NCI-H82 (cell line): ENCODE measurements at regions not wholly inside any gene's neighbourhood (a gene's known extent, or its start where the extent isn't known, plus 50 kb on each side); places are given as distances from the start of the nearest gene placed in this dataset.
A peak's percentile ranks its signal among the peaks of the same experiment; 100 is the strongest.
"Not testable (repeated sequence)": the region's sequence is repeated elsewhere in the genome, so short reads cannot be mapped to it uniquely, and the experiment has no call there.

Source experiments
- DNase-seq: peaks from one replicate; lab custom pipeline; 2025; lab: John Stamatoyannopoulos, UW

DNA sequence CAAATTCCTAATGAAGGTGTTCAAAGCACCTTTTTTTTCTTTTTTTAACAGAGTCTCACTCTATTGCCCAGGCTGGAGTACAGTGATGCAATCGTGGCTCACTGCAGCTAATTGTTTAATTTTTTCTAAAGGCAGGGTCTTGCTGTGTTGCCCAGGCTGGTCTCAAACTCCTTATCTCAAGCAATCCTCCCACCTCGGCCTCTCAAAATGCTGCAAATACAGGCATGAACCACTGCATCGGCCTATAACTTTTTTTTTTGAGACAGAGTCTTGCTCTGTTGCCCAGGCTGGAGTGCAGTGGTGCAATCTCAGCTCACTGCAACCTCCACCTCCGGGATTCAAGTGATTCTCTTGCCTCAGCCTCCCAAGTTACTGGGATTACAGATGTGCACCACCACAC is 113.9 kb upstream of the CXADR start:
- DNase-seq = not testable (repeated sequence)

DNA sequence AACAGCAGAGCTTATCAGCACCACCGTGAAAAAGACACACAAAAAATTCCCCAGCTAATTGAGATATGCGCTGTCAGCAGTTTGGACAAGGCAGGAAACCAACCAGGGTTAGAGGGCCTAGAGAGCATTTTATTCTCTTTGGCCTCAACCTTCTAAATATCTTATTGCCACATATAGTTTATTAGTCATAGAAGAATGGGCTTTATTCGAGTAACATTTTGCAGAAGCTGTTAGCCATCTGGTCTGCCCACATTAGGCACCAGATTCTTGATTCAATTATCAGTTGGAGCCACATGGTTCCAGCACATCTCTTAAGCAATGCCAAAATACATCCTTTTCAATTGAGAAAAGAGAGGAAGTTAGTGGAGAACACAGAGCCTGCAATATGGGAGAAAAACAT is 109.9 kb upstream of the CXADR start:
- peak; percentile 26 for DNase-seq

DNA sequence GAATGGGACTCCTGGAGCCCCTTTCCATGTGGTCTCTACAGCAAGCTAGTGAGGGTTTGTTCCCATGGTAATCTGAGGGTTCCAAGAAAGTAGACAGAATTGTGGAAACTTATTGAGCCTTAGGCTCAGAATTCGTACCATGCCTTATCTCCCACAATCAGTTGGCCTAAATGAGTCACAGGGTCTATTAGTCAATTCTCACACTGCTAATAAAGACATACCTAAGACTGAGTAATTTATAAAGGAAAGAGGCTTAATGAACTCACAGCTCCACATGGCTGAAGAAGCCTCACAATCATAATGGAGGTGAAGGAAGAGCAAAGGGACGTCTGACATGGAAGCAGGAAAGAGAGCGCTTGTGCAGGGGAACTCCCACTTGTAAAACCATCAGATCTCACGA is 106.6 kb upstream of the CXADR start:
- no peak for DNase-seq

DNA sequence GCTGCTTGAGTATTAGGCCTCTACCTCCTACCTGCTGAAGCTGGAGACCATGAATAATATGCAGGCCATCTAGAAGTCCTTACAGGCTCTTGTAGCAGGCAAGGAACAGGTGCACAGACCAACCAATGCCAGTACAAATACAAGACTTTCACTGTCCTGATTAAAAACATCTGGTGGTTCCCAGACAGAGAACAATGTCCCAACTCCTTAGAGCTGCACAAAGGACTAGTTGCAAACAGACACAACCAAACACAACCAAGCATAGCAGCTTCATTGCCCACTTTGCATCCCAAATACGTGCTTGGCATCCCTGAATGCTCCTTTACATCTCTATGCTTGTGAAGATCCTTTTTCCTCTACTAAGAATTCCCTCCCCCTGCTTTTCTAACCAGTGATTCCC is 98.1 kb upstream of the CXADR start:
- no peak for DNase-seq

DNA sequence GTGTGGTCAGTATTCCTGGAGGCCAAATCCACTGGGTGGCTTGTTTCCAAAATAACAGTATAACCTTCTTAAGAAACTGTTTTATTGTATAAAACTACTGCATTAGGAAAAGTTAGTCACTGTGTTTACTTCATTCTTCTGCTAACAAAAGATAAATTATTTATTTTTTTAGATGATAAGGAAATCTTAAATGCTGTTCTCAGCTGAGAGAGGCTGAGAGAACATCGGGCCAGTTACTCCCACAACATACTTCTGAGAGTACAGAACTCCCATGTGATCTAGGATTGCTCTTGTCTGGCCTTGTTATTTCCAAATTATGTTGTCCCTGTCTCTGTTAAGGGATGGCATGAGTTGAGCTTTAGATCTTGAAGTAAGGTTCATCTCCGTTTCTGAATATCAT is 96.7 kb upstream of the CXADR start:
- no peak for DNase-seq

DNA sequence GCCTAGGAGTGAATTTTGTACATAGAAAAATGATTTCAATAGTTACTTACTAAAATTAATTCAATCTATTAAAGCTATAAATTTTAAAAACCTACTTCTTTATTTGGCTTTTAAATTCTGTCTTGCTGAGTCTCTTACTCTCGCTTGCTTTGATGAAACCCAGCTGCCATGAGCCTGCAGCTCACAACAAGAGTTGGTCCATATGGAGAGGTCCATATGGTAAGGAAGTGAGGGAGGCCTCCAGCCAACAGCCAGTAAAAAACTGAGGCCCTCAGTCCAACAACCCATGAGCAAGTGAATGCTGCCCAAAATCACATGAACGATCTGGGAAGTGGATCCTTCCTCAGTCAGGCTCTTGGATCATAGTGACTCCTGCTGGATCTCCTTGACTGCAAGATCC is 89.9 kb upstream of the CXADR start:
- DNase-seq = no peak

DNA sequence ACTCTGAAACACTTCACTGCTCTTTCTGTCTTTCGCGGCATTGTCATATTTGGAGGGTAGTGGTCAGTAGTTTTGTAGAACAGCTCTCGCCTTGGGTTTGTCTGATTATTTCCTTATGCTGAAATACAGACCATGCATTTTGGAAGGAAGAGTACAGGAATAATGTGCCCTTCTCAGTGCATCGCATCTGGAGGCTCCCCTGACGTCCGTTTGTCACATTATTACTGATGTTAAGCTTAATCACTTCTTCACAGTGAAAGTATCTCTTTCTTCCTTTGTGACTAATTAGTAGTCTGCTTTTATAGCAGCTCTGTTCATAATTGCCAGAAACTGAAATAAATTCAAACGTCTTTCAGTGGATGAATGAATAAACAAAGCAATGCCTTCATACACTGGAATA is 85.7 kb upstream of the CXADR start:
- no peak for DNase-seq

DNA sequence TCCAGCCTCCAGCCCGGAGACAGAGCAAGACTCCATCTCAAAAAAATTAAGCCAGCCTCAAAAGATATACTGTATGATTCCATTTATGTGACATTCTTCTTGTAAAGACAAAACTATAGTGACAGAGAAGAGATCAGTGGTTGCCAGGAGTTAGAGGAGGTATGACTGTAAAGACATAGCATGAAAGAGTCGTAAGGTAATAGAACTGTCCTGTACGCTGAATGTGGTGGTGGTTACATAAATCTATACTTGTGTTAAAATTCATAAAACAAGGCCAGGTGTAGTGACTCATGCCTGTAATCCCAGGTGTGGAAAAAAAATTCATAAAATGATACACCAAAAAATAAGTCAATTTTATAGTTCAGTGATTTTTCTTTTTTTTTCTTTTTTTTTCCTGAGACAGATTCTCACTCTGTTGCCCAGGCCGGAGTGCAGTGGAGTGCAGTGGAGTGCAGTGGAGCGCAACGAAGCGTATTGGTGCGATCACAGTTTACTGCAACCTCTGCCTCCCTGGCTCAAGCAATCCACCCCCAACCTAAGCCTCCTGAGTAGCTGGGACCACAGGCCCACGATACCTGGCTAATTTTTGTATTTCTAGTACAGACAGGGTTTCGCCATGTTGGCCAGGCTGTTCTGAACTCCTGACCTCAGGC is 84.9 kb upstream of the CXADR start:
- no peak for DNase-seq

DNA sequence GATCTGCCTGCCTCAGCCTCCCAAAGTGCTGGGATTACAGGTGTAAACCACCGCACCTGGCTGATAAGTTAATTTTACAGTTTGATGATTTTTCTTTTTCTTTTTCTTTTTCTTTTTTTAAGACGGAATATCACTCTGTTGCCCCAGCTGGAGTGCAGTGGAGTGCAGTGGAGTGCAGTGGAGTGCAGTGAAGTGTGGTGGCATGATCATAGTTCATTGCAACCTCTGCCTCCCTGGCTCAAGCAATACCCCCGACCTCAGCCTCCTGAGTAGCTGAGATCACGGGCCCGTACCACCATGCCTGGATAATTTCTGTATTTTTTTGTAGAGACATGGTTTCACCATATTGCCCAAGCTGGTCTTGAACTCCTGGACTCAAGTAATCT is 84.4 kb upstream of the CXADR start:
- DNase-seq = no peak

DNA sequence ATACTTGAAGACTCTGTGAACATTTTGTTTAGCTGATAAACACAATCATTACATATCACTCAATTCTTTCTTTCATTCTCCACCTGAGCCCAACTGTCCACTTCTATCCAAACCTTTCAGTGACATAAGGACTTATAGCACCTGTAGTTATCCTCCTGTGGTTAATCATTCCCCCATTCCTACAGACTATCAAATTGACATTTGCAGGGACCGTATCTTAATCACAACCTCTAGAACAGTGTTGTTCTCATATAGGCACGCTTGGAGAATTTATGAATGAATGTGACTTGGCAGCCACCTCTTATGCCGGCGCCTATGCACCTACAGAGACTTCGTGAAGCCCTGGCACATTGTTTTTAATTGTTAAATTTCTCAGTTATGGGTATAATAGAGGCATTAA is 83.9 kb upstream of the CXADR start:
- DNase-seq = no peak

DNA sequence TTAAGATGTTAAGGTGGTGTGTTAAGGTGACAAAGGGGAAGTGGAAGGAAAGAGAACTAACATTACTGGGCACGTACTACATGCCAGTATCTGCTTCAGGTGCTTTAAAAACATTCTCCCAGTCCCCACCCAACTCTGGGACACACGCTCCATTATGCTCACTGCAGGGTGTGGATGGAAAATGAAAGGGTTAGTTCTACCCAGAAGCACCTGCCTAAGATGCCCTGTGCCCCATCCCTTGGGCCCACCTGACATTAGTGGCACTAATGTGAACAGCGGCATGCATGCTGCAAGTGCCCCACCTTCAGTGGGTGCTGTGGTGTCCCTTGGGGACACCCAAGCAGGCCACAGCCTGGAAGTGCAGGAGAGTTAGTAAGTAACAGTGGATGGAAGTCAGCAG is 82.9 kb upstream of the CXADR start:
- DNase-seq = no peak

DNA sequence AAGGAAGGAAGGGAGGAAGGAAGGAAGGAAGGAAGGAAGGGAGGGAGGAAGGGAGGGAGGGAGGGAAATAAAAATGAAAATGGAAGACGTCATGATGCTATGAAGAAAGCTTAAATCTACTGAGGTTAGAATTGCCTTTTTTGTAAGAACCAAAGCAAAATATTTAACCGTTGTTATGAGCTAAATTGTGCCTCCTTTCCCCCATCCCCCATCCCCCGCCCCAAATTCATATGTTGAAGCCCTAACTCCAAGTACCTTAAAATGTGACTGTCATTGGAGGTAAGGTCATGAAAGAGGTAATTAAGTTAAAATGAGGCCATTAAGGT is 80.1 kb upstream of the CXADR start:
- DNase-seq = no peak

DNA sequence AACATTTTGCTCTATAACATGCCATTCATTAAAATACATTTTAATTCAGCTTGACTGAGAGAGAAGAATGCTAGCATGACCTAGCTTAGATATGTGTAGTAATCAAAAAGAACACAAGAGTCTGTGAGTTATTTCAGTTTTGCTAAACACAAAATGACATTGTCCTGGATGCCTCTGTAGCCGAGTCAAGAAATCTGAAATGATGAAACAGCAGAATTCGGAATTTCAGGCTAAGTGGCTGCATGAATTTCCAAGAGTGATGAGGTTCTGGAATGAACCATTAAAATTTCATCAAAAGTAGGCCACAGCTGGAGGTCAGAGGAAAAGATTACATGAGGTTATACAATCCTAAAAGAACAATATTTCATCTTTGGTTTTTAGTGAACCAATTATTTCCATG is 79.1 kb upstream of the CXADR start:
- no peak for DNase-seq

DNA sequence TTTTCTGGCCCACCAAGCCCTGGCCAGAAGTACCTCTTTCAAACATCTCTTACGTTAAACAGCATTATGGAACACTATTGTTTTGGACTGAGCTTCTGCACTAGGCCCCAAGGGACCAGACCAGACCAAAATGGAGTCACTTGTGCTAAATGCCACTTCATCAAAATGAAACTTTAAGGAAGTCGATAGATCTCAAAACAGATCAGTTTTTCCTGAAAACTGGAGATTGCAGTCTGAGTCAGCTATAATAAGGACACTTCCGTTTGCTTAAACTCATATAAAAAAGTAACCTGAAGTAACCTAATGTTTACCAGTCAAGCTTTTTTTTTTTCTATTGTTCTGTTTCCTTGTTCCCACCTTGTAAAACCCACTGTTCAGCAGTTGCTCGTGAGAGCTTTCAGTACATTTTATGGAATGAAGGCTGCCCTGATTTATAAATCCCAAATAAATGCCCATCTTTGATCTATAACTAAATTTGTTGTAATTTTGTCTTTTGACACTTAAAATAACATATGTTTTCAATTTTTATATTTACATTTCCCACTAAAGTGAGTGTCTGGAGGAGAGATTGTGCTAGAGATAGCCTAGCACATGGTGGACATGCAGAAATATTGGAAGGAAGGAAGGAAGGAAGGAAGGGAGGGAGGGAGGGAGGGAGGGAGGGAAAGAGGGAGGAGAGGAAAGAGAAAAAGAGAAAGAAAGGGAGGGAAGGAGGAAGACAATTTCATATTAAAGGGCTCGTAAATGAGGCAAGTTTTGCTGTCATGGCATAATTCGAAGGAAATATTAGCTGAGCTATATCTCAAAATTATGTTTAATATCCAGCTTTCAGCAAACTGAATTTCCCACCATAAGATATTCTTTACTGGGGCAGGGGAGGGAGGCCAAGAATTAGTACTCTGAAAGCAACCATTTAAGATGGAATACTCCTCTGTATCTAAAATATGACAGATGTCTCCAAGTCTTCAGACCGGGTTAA is 77.0 kb upstream of the CXADR start:
- no peak for DNase-seq

DNA sequence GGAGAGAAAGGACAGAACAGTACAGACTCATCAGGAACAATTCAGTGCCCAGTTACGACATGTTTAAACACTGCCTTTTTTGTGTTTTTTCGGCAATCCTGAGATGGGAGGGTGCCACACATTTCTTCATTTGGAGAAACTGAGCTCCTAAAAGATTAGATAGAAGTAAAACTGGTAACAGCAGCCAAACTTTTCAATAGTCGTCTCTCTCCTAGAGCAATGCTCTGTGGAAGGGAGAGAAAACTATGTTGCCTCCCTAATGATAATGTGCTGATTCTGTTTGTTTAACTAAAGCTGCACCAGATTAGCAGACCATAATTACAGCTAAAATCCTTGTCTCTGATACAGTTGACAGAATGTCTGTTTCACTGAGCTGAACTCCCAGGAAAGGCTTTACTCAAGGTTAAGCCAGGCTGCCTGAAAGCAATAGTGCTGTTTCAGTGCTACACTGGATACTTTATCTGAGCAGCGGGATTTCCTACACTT is 76.2 kb upstream of the CXADR start:
- DNase-seq = peak; percentile 95

DNA sequence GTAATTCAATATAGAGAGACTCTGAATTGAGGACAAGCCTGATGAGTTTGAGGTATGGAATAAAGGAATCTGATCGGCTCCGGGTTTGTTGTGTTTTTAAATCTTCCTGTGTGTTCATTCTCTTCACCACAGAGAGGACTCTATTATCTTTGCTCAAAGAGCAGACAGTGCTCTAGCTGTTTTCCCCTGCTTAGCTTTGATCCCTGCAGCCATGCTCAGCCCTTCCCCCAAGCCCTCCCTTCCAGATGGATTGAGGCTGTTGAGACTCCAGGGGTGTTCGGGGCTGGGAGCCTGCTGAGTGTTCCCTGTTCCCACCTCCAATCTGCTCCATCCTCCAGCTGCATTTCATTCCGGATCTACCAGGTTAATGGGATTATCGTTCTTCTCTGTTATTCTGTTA is 74.2 kb upstream of the CXADR start:
- peak; percentile 98 for DNase-seq

DNA sequence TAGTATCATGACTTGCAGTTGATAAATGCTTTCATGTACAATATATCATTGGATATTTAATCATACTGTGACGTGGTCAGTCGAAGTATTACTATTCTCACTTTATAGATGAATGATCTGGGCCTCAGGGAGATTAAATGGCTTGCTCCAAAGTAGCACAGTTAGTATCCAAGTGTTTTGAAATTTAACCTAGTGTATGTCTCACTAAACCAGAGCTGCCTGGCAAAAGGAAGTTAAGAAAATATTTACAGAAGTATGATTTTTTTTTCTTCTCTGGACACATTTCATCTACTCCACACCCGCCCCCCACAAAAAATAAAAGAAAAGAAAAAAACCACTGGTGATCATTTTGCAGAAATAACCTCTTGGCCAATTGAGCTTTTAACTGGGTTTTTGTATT is 71.9 kb upstream of the CXADR start:
- no peak for DNase-seq

DNA sequence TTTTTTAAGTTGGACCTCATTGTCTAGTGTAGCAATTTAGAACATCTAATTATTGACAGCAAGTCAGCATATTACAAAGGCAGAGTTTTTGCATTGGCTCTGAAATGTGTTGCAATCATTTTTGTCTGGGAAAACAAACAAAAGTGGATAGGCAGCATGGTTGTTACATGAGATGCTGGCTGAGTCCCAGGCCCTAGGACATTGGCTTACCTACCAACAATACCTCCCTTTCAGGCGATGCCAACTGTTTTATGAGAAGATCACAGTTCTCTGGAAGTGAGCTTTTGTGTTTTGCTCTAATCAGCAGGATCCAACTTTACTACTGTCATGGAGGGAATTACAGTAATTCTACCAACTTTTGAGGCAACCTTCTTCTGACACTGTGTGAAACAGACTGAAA is 71.5 kb upstream of the CXADR start:
- no peak for DNase-seq

DNA sequence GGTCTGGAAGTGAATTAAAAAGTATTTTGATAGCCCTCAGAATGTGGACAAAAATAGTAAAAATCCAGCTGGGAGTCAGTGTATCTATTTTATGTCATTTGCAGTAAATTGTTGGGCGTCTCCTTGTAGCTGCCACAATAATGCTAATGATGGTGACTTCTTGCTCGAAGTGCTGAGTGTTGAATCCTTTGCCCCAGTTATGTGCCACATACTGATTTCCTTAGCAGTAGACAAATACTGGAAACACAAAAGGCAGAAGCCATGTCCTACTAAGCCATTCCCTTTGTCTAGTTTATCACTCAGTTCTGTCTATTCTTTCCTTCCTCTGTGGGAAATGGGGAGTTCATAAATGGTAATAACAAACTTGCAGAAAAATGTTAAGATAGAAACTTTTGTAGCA is 70.7 kb upstream of the CXADR start:
- DNase-seq = no peak

DNA sequence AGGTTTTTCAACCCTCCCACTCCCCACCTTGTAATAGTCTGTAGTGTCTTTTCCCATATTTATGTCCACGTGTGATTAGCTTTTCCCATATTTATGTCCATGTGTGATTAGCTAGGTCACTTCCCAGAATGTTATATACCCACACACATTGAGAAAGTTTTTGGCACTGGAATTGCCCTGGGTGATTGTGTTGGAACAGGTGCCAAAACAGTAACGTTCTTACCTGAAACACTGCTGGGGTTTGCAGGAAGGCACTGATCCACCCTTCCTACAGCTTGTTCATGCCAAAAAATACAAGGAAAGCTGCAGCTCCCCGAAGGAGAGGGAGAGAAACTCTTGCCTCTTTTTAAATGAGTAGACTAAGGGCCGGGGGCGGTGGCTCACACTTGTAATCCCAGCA is 68.0 kb upstream of the CXADR start:
- DNase-seq = no peak

DNA sequence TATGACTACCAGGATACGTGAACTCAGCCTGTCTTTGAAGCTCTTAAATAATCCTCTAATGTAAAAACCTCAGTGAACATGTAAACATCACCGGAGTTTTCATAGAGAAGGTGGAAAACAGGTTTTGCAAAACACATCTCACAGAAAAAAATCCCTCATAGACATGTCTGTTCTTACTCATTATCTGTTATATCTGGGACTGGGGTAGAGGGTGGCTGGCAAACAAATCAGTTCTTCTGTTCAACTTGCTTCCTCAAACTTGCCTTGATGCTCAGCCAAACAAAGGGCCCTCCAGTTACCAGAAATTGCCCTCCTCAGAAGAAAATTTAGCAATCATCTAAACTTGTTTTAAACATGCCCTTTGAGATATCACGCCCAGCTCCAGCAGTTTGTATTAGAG is 66.1 kb upstream of the CXADR start:
- no peak for DNase-seq

DNA sequence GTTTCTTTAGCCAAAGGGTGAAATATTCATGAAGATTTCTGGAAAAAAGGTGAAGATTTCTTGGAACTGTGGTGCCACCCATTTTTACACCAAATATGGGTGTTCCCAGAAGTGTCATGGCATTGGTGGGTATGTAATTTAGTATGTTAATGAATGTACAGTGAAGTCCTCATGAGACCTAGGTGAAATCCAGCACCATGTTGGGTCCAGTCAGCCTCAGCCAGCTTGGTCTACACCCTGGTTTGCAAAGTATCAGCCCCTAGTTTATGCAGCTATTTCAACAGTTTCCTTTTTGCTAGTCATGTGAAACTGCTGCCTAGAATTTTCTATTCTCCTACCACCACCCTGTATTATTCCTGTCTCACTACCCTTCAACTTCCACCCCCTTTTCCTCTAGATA is 63.1 kb upstream of the CXADR start:
- no peak for DNase-seq

DNA sequence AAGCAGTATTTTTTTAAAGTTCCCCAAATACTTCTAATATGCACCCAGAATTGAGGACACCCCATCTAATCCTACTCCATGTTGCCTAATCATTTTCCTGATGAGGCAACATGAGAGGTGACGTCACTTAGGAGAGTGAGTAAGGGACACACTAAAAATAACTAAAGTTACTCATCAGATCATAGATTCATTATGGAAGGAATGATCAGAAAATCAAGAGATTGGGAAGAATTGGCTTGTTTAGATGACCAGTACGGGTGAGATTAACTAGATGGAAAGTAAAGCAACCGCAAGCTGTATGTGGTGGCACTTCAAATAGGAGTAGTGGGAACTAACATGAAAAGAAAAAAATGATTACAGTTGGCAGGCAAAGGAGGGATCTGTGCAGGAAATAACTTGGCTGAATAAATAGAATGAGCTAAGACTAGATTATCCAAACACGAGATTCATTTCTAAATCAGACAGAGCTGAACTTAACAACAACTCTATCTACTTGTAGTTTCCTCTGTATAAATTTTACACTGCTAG is 61.4 kb upstream of the CXADR start:
- DNase-seq = no peak
